GM10266 (cell line): ENCODE measurements at regions not wholly inside any gene's neighbourhood (a gene's known extent, or its start where the extent isn't known, plus 50 kb on each side); places are given as distances from the start of the nearest gene placed in this dataset.

Experiments
- DNase-seq: peaks from one replicate; pipeline ENCODE4 v3.0.0; 2012; ENCODE audit errors: extremely low spot score
- CTCF ChIP-seq: IDR thresholded peaks from 2 replicates; pipeline ENCODE4 v1.5.1; 2012; ENCODE audit warnings: mild to moderate bottlenecking, low read depth; ENCODE audit not compliant: control insufficient read depth, insufficient read depth; ENCODE audit errors: missing control alignments

- DNase-seq: no peak
- no peak for TF ChIP-seq CTCF
These were observed 148.7 kb downstream of the KCTD12 start for GRCh38 chr13:76737526-76737925.

GRCh38 chr13:76735641-76736040 is 150.6 kb downstream of the KCTD12 start:
- no peak for DNase-seq

GRCh38 chr13:76733671-76734070 is 152.5 kb downstream of the KCTD12 start:
- DNase-seq: no peak
- no peak for TF ChIP-seq CTCF

More at GRCh38 chr13:76735641-76736040, 150.6 kb downstream of the KCTD12 start:
- TF ChIP-seq CTCF: no peak

- DNase-seq: no peak
These were observed 153.8 kb downstream of the KCTD12 start for GRCh38 chr13:76732367-76732766.

GRCh38 chr13:76730220-76730619 is 156.0 kb downstream of the KCTD12 start:
- TF ChIP-seq CTCF: no peak

More at GRCh38 chr13:76732367-76732766, 153.8 kb downstream of the KCTD12 start:
- TF ChIP-seq CTCF: no peak

GRCh38 chr13:76729691-76730090 is 156.5 kb downstream of the KCTD12 start:
- no peak for DNase-seq
- TF ChIP-seq CTCF: no peak

More at GRCh38 chr13:76730220-76730619, 156.0 kb downstream of the KCTD12 start:
- DNase-seq: no peak

GRCh38 chr13:76725896-76726295 is 160.3 kb downstream of the KCTD12 start:
- no peak for TF ChIP-seq CTCF
- DNase-seq: no peak
